ENCODE measurements at regions not wholly inside any gene's neighbourhood (a gene's known extent, or its start where the extent isn't known, plus 50 kb on each side); places are given as distances from the start of the nearest gene placed in this dataset.

- Mint-ChIP-seq H3K4me1 (ENCODE audit: unreplicated experiment) (peaks cover 5% of the 10 kb centered on the region), H3K9me3 (ENCODE audit: unreplicated experiment) (no peaks in the 10 kb centered on the region), H3K4me3 (ENCODE audit: unreplicated experiment) (no peak overlapping the region), H3K27me3 (ENCODE audit: unreplicated experiment) (peaks cover 21% of the 10 kb centered on the region), H3K27ac (ENCODE audit: unreplicated experiment) (no peak overlapping the region), H3K36me3 (ENCODE audit: low read depth, unreplicated experiment) (peaks cover 4% of the 10 kb centered on the region)
- no peak for DNase-seq (ENCODE audit: low spot score)
- no peak for TF ChIP-seq CTCF (IDR thresholded peaks at IDR 0.05; ENCODE audit: unreplicated experiment)
Observed at GRCh38 chr4:3668825-3669552, 97.2 kb upstream of the ADRA2C start.

GRCh38 chr4:3667258-3667657 lies 98.9 kb upstream of the ADRA2C start:
- Mint-ChIP-seq H3K27me3 (ENCODE audit: unreplicated experiment) (peaks cover 21% of the 10 kb centered on the region), H3K27ac (ENCODE audit: unreplicated experiment) (no peak overlapping the region), H3K36me3 (ENCODE audit: low read depth, unreplicated experiment) (peaks cover 4% of the 10 kb centered on the region), H3K9me3 (ENCODE audit: unreplicated experiment) (no peaks in the 10 kb centered on the region), H3K4me3 (ENCODE audit: unreplicated experiment) (no peak overlapping the region), H3K4me1 (ENCODE audit: unreplicated experiment) (peaks cover 3% of the 10 kb centered on the region)
- no peak for TF ChIP-seq CTCF (IDR thresholded peaks at IDR 0.05; ENCODE audit: unreplicated experiment)
- no peak for DNase-seq (ENCODE audit: low spot score)

GRCh38 chr4:3666263-3666662 lies 99.9 kb upstream of the ADRA2C start:
- DNase-seq (ENCODE audit: low spot score): no peak
- no peak overlapping the region for H3K27ac Mint-ChIP-seq (ENCODE audit: unreplicated experiment)
- no peaks in the 10 kb centered on the region for H3K9me3 Mint-ChIP-seq (ENCODE audit: unreplicated experiment)
- no peaks in the 10 kb centered on the region for H3K4me1 Mint-ChIP-seq (ENCODE audit: unreplicated experiment)
- no peak for TF ChIP-seq CTCF (IDR thresholded peaks at IDR 0.05; ENCODE audit: unreplicated experiment)
- H3K36me3 Mint-ChIP-seq (ENCODE audit: low read depth, unreplicated experiment): peaks cover 4% of the 10 kb centered on the region
- H3K4me3 Mint-ChIP-seq (ENCODE audit: unreplicated experiment): no peak overlapping the region
- peaks cover 21% of the 10 kb centered on the region for H3K27me3 Mint-ChIP-seq (ENCODE audit: unreplicated experiment)

GRCh38 chr4:3665360-3665891 lies 100.8 kb upstream of the ADRA2C start:
- Mint-ChIP-seq H3K4me1 (ENCODE audit: unreplicated experiment) (peaks cover 3% of the 10 kb centered on the region), H3K36me3 (ENCODE audit: low read depth, unreplicated experiment) (peaks cover 4% of the 10 kb centered on the region), H3K4me3 (ENCODE audit: unreplicated experiment) (no peak overlapping the region), H3K27me3 (ENCODE audit: unreplicated experiment) (peaks cover 22% of the 10 kb centered on the region), H3K9me3 (ENCODE audit: unreplicated experiment) (no peaks in the 10 kb centered on the region), H3K27ac (ENCODE audit: unreplicated experiment) (no peak overlapping the region)
- no peak for TF ChIP-seq CTCF (IDR thresholded peaks at IDR 0.05; ENCODE audit: unreplicated experiment)
- no peak for DNase-seq (ENCODE audit: low spot score)

GRCh38 chr4:3663791-3664190 lies 102.4 kb upstream of the ADRA2C start:
- Mint-ChIP-seq H3K4me1 (ENCODE audit: unreplicated experiment) (peaks cover 3% of the 10 kb centered on the region), H3K36me3 (ENCODE audit: low read depth, unreplicated experiment) (peaks cover 4% of the 10 kb centered on the region)

More at GRCh38 chr4:3663791-3664190, 102.4 kb upstream of the ADRA2C start:
- H3K9me3 Mint-ChIP-seq (ENCODE audit: unreplicated experiment): no peaks in the 10 kb centered on the region
- DNase-seq (ENCODE audit: low spot score): no peak
- no peak overlapping the region for H3K27ac Mint-ChIP-seq (ENCODE audit: unreplicated experiment)
- H3K4me3 Mint-ChIP-seq (ENCODE audit: unreplicated experiment): no peak overlapping the region
- H3K27me3 Mint-ChIP-seq (ENCODE audit: unreplicated experiment): peaks cover 26% of the 10 kb centered on the region
- TF ChIP-seq CTCF (IDR thresholded peaks at IDR 0.05; ENCODE audit: unreplicated experiment): no peak

All from endothelial cell (in vitro differentiated cells).